Right atrium auricular region (tissue), 2 donors: ENCODE measurements at regions not wholly inside any gene's neighbourhood (a gene's known extent, or its start where the extent isn't known, plus 50 kb on each side); places are given as distances from the start of the nearest gene placed in this dataset.

Source experiments
- DNase-seq: peaks from one replicate; pipeline ENCODE4 v3.0.0-alpha.2; 2019; ENCODE audit warnings: low spot score
- H3K27ac ChIP-seq, 2 donors: fragments of 200-600 bp; sonication (generic); 1 replicate in 1 of 2; 2 replicates in 1 of 2; pipeline ENCODE4 v1.5.1; 2016 to 2019
- H3K27me3 ChIP-seq, 2 donors: fragments of 200-600 bp; sonication (generic); one replicate each; pipeline versions ENCODE4 v1.5.1 to v1.6.0; 2017 to 2019
- H3K36me3 ChIP-seq: fragments of 200-600 bp; sonication (generic); one replicate; pipeline ENCODE4 v1.5.1; 2016
- H3K4me1 ChIP-seq, 2 donors: fragments of 200-600 bp; sonication (generic); one replicate each; pipeline versions ENCODE4 v1.5.1 to v1.6.0; 2017 to 2019
- H3K4me3 ChIP-seq, 2 donors: fragments of 200-600 bp; sonication (generic); 1 replicate in 1 of 2; 2 replicates in 1 of 2; pipeline ENCODE4 v1.5.1; 2017 to 2019; ENCODE audit warnings: mild to moderate bottlenecking in 1 of 2, moderate library complexity in 1 of 2
- H3K9me3 ChIP-seq, 2 donors: fragments of 200-600 bp; sonication (generic); one replicate each; pipeline ENCODE4 v1.5.1; 2019
- TF ChIP-seq, protein P1 (sequence below), 2 donors: fragments of 200-600 bp; sonication (generic); IDR thresholded peaks; one replicate each; pipeline ENCODE4 v1.5.1; 2019; ENCODE audit warnings: antibody characterized with exemption in 2 of 2

DNA sequence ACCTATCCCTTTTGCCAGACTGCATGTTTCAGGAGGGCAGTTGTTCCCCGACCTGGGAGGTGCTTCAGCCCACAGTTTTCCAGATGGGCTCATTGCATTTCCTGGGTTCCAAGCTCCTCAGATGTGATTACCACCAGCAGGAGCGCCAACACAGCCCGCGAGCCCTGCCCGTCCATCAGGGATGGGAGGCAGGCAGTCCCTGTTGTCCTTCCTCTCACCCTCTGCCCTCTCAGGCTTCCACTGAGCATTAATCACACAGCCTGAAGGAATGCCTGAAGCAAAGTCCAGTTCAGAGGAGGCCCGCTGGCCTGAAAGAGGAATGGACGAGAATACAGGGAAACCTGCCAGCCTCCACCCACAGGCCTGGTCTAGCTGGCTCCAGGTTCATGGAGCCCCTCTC lies 256.3 kb upstream of the SDK2 start:
- no peaks in the 10 kb centered on the region for H3K36me3 ChIP-seq
- DNase-seq: no peak
- TF ChIP-seq, protein P1, sequence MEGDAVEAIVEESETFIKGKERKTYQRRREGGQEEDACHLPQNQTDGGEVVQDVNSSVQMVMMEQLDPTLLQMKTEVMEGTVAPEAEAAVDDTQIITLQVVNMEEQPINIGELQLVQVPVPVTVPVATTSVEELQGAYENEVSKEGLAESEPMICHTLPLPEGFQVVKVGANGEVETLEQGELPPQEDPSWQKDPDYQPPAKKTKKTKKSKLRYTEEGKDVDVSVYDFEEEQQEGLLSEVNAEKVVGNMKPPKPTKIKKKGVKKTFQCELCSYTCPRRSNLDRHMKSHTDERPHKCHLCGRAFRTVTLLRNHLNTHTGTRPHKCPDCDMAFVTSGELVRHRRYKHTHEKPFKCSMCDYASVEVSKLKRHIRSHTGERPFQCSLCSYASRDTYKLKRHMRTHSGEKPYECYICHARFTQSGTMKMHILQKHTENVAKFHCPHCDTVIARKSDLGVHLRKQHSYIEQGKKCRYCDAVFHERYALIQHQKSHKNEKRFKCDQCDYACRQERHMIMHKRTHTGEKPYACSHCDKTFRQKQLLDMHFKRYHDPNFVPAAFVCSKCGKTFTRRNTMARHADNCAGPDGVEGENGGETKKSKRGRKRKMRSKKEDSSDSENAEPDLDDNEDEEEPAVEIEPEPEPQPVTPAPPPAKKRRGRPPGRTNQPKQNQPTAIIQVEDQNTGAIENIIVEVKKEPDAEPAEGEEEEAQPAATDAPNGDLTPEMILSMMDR (IDR thresholded peaks at IDR 0.05): no peak
- H3K4me3 ChIP-seq: no peak overlapping the region
- no peak overlapping the region for H3K27ac ChIP-seq
- peaks cover 0 to 13% of the 10 kb centered on the region in 2 donors for H3K4me1 ChIP-seq
- no peaks in the 10 kb centered on the region for H3K9me3 ChIP-seq
- peaks cover 0 to 6% of the 10 kb centered on the region in 2 donors for H3K27me3 ChIP-seq

- no peak for DNase-seq
- TF ChIP-seq, protein P1 (IDR thresholded peaks at IDR 0.05): no peak
- H3K4me1 ChIP-seq: peaks cover 0 to 13% of the 10 kb centered on the region in 2 donors
- H3K4me3 ChIP-seq: no peak overlapping the region
- H3K36me3 ChIP-seq: no peaks in the 10 kb centered on the region
- no peaks in the 10 kb centered on the region for H3K9me3 ChIP-seq
- peaks cover 0 to 6% of the 10 kb centered on the region in 2 donors for H3K27me3 ChIP-seq
- no peak overlapping the region for H3K27ac ChIP-seq
Observed at GRCh38 chr17:73901249-73901648, 257.0 kb upstream of the SDK2 start.

GRCh38 chr17:73901661-73902415 lies 257.6 kb upstream of the SDK2 start:
- no peak overlapping the region for H3K27ac ChIP-seq
- peak overlapping the region; percentile 16 to 44 for H3K4me3 ChIP-seq
- no peak for DNase-seq
- H3K4me1 ChIP-seq: peaks cover 0 to 13% of the 10 kb centered on the region in 2 donors
- peaks cover 0 to 4% of the 10 kb centered on the region in 2 donors for H3K9me3 ChIP-seq
- H3K36me3 ChIP-seq: no peaks in the 10 kb centered on the region
- H3K27me3 ChIP-seq: peaks cover 0 to 6% of the 10 kb centered on the region in 2 donors
- TF ChIP-seq, protein P1 (IDR thresholded peaks at IDR 0.05): no peak

DNA sequence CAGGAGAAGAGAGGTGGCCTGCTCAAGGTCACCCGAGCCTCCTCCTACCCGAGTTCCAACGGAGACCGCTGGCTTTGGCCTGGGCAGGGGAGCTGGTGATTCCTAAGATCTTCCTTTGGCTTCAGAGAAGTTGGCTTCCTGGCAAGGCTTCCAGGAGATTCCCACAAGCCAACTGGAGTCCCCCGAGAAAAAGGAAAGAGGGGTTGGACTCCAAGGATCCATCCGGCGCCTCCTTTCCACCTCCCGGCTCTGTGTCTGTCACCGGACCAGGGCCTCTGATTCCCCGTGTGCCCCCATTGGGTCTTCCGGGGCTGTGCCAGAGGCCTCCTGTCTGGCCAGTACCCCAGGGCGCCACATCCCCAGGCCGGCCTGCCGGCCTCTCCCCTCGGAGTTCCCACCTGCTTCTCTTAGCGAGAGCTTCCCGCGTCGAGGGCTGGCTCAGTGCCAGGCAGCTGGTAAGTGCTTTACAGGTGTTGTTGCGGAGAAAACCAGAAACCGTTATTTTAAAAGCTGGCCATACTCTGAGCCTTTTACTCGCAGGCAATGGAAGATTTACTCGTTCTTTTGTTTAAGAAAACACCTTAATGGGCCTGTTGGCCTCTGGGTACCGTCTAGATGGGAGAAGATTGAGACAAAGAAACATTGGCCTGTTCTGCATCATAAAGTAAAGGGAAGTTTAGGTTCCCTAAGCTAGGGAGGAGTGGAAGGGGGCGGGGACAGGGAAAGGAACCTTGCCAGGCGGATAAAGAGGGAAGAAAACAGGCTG lies 258.4 kb upstream of the SDK2 start:
- Histone ChIP-seq H3K4me1 (peaks cover 0 to 13% of the 10 kb centered on the region in 2 donors), H3K27ac (no peak overlapping the region), H3K27me3 (peaks cover 0 to 6% of the 10 kb centered on the region in 2 donors), H3K36me3 (no peaks in the 10 kb centered on the region), H3K9me3 (peaks cover 0 to 4% of the 10 kb centered on the region in 2 donors), H3K4me3 (peak overlapping the region; percentile 16 to 44)
- TF ChIP-seq, protein P1 (IDR thresholded peaks at IDR 0.05): no peak
- DNase-seq: peak; percentile 42

- H3K27ac ChIP-seq: no peak overlapping the region
- H3K9me3 ChIP-seq: peaks cover 0 to 4% of the 10 kb centered on the region in 2 donors
- TF ChIP-seq, protein P1 (IDR thresholded peaks at IDR 0.05): no peak
- H3K4me1 ChIP-seq: peaks cover 0 to 5% of the 10 kb centered on the region in 2 donors
- DNase-seq: peak; percentile 48
- H3K4me3 ChIP-seq: no peak overlapping the region
- H3K27me3 ChIP-seq: peaks cover 0 to 4% of the 10 kb centered on the region in 2 donors
- H3K36me3 ChIP-seq: no peaks in the 10 kb centered on the region
Observed at GRCh38 chr17:73906896-73907870, 262.9 kb upstream of the SDK2 start.
